GM19463 (cell line): ENCODE measurements at regions not wholly inside any gene's neighbourhood (a gene's known extent, or its start where the extent isn't known, plus 50 kb on each side); places are given as distances from the start of the nearest gene placed in this dataset.
"Not testable (repeated sequence)": the region's sequence is repeated elsewhere in the genome, so short reads cannot be mapped to it uniquely, and the experiment has no call there.

Experiments
- ATAC-seq: cut with Tn5 transposase; IDR thresholded peaks from one replicate; pipeline ENCODE4 v1.9.1; 2021; ENCODE audit warnings: mild to moderate bottlenecking, moderate library complexity; ENCODE audit not compliant: unreplicated experiment

DNA sequence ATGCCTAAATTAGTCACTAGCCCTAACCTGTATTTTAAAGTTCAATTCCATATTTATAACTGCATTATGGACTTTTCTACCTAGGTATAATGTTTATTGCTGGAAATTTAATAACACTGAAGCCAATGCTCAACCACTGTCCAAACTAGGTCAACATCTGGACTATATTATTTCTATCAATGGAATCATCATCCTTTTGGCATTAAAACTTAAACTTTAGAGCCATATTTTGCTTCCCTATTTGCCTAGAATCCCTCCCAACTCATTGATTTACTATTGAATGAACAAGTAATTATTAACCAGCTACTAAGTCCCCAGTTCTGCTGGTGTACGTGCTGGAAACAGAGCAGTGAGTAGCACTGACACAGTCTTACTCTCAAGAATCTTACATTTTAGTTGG lies 291.7 kb upstream of the SPTLC3 start:
- no peak for ATAC-seq

DNA sequence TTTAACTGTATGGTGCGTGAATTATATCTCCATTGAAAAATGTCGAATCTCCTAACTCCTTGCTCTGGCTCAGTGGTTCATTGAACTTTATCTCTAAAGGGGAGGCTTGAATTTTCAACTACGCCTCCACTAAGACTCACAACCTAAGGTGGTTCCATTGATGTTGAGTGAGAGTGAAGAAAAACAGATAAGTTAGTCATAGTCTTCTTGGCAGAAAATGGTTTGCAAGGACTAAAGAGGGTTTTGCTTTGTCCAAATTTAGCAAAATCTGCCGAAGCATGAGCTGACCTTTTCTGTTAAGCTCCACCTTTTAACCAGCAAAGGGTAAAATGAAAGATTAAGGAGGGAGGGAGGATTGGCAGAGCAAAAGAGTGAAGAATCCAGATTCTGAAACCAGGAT lies 290.2 kb upstream of the SPTLC3 start:
- no peak for ATAC-seq

DNA sequence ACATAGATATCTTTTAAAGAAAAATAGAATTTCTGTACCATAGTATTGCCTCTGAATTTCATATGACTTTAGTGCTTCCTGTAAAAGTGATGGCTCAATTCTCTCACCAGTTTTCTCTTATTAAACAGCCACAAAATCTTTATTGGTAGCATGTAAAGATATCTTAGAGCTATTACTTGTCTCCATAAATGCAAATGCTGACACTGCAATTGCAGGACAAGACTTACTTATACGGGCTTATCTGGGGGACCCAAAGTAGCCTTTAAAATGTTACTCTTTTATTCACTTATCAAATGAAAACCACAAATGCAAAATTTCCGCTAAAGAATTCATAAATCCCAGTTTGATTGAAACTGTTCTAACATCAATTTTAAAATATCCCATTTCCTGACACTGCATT lies 287.1 kb upstream of the SPTLC3 start:
- no peak for ATAC-seq

DNA sequence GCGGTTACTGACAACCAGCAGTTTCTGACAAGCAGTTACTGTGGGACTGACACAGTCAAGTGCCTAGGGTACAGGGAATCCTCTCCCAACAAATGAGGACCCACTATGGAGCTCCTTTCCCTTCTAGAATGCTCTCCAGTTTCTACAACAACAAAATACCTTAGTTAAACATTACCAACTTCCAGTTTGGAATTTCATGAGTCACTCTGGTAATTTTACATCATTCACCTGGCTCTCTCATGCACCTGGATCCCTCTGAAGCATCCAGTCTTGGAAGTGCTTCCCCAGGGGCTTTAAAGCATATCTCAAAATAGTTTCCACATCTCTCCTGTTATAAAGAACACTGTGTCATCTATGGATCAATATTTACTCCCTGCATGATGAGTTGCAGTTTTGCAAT lies 286.7 kb upstream of the SPTLC3 start:
- ATAC-seq: no peak

DNA sequence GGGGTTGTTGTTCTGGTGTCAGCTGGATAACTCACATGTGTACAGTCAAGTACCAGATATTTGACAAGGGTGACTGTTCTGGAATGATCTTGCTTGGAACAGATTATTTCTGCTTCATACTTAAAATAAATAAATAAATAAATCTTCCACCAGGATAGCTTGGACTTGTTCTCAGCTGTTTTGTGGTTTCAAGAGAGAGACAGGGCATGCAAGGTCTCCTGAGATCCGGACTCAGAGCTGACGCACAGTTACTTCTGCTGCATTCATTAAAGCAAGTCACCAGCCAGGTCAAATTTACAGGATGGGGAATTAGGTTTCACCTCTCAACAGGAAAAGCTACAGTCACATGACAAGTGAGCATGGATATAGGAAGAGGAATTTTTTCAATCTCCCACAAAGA lies 285.0 kb upstream of the SPTLC3 start:
- ATAC-seq: no peak

DNA sequence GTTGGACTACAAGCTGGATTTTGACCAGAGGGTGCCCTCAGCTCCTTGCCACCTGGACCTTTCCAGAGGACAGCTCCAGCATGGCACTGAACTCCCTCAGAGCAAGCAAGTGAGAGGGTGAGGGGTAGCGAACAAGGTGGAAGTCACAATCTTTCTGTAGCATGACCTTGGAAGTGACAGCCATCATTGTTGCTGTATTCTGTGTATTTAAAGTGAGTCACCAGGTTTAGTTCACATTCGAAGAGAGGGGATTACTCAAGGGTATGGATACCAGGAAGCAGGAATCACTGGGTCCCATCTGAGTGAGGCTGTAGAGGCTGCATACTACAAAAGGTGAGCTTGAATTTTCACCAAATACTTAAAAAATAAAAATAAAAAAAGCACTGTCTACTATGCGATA lies 280.0 kb upstream of the SPTLC3 start:
- ATAC-seq: no peak

DNA sequence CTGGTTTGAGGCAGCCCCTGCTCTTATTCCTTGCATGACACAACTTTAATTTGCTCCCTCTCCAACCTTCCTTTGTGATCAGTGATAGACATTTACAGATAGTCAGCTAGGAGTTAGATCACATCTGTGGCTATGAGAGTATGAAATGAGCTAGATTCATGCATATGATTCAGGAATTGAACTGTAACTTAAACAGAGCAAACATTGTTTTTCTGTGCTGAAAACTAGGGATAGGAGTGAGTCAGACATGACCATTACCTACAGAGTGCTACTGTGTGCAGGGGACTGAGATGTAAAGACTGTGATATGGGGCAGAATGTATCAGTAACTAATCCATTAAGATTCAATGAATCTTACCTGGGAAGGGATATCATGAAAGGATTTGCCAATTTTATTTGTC lies 279.4 kb upstream of the SPTLC3 start:
- ATAC-seq: no peak

DNA sequence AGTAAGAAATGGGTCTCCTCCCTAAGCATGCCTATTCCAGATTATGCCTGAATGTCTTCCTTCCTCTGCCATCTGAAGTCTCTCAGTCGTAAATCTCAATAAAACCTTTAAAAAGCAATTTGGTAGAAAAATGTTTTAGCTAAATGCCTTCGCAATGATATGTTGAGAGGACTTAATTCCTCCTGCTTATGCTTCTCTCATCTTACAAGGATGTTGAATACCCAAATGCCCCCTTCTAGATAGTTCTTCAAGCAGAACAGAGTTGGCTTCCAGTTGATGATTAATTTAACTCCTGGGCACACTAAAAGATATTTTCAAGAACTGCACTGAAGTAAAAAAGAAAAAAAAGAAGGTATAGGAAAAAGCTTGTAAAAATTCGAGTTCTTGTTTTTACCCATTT lies 275.0 kb upstream of the SPTLC3 start:
- no peak for ATAC-seq

DNA sequence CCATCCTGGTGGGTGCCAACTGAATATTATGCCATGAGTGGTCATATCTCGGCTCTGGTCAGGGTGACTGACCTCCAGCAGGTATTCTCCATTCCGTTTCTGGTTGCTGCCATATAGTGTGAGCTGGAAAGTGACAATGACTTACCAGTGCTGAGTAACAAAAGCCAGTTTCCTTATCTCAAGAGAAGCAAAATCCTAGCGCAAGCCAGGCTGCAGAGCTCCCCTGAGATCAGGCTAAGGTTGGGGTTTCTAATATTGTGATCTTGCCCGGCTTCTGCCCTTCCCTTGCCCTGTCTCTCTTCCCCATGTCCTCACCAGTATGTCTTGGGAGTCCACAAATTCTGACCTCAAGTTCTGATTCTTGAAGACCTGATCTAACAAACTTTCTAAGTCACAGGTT lies 271.3 kb upstream of the SPTLC3 start:
- no peak for ATAC-seq

DNA sequence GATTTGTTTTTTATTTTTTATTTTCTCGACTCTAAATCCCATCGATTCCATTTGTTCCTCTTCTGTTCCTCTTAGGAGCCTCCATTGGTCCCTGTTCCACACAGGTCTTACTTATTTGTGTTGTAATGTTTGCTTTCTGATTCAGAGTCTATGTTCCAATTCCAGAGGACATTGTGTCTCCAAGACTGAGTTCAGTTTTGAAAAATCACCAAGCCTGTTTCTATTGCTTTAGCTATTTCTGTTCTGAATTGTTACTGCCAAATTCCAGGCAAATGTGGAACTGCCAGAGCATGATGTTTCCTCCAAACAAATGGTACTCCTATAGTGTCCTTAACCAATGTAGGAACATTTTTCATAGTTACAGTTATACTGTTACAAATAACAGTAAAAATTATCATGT lies 270.9 kb upstream of the SPTLC3 start:
- no peak for ATAC-seq

DNA sequence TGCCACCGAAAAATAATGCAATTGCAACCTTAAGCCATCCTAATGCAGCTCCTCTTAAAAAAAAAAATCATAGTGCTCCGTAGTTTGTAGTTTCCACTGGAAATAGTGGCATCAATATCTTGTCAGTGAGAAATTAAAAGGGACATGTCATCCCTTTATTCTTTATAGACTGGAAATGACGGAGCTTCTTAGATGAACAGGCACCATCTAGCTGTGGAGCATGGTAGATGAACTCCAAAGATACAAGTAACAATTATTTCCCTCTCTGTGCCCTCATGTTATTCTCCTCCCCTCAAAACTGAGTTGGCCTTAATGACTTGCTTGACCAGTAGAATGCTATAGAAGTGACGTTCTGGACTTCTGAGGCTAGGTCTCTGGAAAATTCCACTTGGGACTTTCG lies 268.1 kb upstream of the SPTLC3 start:
- no peak for ATAC-seq

DNA sequence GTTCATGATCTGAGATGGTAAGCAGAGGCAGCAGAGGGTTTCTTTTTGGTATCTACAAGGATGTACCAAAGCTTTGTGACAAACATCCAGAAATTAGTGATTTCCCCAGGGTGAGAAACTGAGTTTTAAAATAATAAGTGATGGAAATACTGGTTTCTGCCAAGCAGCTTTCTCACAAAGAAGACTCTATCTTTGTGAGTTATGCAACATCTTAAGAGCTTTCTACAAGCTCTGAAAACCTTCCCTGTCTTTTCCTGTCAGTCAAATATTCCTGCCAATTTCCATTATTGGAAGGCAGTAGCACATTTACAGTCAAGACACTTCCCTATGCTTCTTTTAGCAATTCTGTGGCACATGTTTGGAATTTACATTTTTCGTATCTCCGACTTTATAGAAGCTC lies 264.7 kb upstream of the SPTLC3 start:
- ATAC-seq: no peak

DNA sequence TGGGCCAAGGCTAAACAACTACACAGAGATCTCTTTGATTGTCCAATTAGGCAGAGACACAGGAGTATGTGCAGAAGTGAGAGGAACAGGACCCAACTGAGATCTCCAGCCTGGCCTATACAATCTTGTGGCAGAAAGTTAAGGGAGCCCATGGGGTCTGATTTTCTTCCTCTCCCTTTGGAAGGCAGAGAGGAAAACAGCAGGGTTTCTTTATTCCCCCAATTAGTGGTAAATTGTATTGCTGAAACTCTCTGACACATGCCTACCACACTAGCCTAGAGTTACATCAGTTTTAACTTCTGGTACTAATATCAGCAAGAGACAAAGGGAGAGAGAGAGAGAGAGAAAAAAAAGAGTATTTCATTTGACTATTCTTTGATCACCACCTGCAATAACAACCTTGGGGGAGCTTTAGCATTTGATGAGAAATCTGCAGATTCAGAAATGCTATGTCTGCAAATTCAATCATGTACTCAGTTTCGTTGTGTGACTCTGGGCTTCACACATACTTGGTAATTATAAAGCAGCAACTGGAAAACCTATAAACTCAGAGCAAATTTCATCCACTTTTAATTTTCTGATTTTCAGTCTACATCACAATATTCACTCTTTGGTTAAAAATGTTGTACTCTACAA lies 260.3 kb upstream of the SPTLC3 start:
- ATAC-seq: no peak

DNA sequence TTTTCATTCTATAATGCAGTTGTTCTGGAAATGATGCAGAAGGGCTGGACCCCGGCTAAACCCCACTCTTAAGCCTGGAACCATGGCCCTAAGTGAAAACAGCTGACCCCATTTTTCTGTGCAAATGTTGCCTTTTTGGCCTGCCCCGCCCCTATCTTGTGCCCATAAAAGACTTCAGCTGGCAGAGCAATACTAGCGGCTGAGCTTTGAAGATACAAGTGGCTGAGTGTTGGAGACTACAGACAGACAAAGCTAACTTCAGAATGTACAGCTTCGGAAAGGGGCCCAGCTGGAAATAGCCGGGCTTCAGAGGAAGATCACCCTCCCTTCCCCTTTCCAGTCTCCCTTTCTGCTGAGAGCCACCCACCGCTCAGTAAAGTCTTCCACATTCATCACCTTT lies 258.6 kb upstream of the SPTLC3 start:
- ATAC-seq: no peak

DNA sequence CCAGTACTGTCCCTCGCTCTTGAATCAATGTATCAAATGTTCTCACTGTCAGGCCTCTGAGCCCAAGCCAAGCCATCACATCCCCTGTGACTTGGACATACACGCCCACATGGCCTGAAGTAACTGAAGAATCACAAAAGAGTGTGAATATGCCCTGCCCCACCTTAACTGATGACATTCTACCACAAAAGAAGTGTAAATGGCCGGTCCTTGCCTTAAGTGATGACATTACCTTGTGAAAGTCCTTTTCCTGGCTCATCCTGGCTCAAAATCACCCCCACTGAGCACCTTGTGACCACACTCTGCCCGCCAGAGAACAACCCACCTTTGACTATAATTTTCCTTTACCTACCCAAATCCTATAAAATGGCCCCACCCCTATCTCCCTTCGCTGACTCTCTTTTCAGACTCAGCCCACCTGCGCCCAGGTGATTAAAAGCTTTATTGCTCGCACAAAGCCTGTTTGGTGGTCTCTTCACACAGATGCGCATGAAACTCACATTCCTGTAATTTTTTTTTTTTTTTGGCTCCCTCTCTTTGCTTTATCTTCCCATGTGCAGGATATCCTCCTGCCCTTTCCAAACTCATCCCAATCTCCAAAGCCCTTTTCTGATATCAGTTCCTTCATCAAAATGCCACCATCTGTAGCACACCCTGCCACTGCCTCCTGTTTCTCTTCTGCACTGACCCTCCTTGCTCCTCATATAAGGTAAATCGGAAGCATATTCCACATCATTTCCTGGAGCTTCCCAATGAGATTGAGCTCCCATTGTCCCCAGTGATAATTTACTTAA lies 255.7 kb upstream of the SPTLC3 start:
- not testable (repeated sequence) for ATAC-seq

DNA sequence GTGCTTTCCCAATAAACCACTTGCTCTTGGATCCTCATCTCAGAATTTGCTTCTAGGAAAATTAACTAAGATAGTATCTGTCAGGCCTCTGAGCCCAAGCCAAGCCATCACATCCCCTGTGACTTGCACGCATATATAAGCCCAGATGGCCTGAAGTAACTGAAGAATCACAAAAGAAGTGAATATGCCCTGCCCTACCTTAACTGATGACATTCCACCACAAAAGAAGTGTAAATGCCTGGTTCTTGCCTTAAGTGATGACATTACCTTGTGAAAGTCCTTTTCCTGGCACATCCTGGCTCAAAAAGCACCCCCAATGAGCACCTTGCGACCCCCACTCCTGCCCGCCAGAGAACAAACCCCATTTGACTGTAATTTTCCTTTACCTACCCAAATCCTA lies 255.0 kb upstream of the SPTLC3 start:
- not testable (repeated sequence) for ATAC-seq

DNA sequence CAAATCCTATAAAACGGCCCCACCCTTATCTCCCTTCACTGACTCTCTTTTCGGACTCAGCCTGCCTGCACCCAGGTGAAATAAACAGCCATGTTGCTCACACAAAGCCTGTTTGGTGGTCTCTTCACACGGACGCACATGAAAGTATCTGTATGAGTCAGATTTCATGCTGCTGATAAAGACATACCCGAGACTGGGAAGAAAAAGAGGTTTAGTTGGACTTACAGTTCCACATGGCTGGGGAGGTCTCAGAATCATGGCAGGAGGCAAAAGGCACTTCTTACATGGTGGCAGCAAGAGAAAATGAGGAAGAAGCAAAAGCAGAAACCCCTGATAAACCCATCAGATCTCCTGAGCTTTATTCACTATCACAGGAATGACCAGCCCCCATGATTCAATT lies 249.3 kb upstream of the SPTLC3 start:
- not testable (repeated sequence) for ATAC-seq

DNA sequence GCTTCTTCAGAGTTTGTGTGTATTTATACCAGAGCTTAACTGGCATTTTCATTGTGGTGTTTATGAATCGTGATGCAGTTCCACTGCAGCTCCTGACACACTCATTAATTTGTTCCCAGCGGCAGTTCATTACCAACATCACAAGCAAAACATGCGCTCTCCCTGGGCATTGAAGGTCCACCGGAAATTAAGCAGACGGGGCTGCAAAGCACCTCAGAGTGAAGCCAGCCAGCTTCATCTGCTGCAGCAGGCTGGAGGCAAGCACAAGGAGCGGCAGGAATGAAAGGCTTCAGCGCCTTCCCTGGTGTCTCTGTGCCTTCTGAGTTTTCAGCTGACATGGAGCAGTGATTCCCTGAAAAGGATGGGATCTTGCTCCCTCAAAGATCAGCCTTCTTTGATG lies 246.0 kb upstream of the SPTLC3 start:
- no peak for ATAC-seq

DNA sequence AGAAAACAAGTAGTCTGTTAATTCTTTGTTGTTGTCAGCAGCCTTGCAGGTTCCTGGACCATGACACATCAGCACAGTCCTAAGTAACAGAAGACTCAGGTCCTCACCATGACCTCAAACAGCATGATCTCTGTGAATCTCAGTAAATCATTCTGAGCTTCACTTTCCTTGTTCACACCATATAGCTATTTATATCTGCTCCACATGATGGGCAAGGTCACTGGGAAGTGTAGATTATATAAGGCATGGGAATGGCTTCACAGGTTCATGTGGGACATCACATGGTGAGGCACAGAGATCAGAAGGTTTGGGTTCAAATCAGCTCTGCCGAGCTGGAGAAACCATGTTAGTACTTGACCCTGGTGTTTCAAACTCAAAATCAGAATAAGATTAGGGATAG lies 245.4 kb upstream of the SPTLC3 start:
- ATAC-seq: no peak

DNA sequence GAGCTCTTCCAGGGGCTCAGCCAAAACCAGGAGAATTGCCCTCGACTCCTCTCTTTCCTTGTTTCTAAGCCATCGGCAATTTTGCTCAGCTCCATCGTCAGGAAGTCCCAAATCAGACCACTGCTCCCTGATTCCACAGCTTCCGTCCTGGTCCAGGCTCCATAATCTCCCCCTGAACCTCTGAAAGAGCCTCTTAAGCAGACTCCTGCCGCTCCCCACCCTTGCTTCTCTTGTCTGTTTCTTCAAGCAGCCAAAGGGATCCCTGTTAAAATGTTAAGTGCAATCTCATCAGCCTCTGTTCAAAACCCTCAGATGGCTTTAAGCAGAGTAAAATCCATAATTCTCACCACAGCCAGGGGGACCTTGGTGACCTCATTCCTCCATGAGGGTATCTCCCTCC lies 244.7 kb upstream of the SPTLC3 start:
- no peak for ATAC-seq

DNA sequence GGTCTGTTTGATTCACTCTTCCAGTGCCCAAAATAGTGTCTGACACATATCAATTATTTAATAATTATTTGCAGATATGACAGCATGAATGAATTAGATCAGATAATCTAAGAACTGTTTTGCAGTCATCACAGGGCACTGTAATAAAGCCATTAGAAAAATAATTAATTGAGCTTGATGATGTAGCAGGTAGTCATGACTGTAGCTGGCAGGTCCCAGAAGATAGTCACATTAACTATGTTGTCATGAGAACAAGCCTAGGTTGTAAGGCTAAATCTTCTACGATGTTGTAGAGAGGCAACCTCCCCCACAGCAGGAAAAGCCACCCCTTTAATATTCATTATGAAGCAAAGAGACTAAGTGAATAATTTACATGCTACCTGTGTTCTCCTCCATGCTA lies 243.9 kb upstream of the SPTLC3 start:
- no peak for ATAC-seq

DNA sequence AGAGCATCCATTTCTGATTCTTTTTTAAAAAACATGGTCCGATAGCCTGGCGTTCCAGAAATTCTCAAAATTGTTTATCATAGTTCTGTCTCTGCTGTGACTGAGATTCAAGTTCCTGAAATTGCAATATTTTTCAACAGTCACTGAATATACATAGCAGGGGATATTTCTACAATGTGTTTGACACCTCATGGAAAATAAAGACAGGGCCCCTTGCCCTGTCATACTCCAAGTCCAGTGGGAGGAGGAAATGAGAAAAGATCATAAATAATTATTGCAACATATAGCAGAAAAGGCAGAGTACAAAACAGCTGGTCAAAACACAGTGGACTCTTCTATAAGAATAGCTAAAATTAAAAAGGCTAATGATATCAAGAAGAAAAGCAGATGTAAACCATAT lies 234.8 kb upstream of the SPTLC3 start:
- ATAC-seq: no peak

DNA sequence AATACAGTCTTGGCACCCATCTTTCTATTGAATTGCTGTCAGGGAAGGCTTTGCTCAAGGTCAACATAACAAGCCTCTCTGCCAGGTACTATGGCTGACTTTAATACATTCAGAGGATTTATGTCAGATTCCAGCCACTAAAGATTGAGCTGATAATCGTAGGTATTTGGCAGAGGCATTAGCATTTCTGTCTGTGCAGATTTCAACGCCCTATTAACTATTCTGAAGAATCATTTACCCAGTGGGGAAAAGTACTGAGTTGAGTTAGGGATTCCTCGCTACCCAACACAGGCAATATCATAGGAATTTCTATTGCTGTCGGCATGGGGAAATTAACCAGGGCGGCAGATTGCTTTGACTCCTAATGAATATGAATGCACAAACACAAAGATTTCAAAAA lies 233.7 kb upstream of the SPTLC3 start:
- no peak for ATAC-seq
